ENCODE measurements at regions not wholly inside any gene's neighbourhood (a gene's known extent, or its start where the extent isn't known, plus 50 kb on each side); places are given as distances from the start of the nearest gene placed in this dataset.

DNA sequence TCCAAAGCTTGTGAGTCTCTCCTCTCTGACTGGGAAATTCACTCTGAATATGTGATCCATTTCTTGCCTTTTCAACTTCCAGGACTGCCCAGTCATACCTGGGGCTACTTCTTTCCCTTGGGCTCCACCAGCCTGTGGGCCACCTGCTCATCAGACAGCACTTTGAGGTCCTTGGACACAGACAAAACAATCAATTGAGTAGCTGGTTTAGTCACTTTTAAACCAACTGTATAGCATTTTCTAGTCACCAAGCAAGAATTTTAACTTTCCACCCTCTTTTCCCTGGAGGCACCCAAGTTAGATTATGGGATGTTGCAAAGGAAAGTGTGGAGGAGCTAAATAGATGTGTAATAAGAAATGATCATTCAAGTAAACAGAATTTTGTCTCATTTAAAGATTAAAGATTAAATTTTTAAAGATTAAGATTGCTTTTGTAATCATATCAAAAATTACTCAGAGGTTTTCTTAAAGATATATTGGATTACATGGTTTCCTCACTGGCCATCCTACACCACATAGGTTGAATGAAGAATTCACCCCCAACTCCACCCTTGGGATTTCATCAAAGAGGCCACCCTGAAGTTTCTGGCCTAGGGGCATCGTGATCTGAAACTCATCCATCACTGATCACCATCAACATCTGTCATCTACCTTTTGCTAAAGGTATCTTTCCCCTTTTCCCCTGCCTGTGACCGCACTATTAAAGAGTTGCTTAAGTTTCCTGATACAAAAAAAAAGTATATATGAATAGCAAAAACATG, 219.2 kb upstream of the NR5A2 start:
- TF ChIP-seq POLR2AphosphoS5 (IDR thresholded peaks at IDR 0.05; ENCODE audit: borderline replicate concordance, low read depth, low read length) (no peak), EZH2 (IDR thresholded peaks at IDR 0.05) (no peak), FOXP2 (optimal IDR thresholded peaks at IDR 0.05; ENCODE audit: control extremely low read depth, extremely low read length, insufficient read depth) (no peak)

All from SK-N-MC (cell line).